K562 (cell line): ENCODE measurements at regions not wholly inside any gene's neighbourhood (a gene's known extent, or its start where the extent isn't known, plus 50 kb on each side); places are given as distances from the start of the nearest gene placed in this dataset.

Source experiments
- CBX5 ChIP-seq: IDR thresholded peaks from 2 replicates; pipeline ENCODE4 v1.6.1; 2014; ENCODE audit warnings: low read depth, borderline replicate concordance
- CTCF ChIP-seq, 3 experiments: IDR thresholded peaks in 2 of 3; conservative IDR thresholded peaks in 1 of 3; 2 replicates each; pipeline ENCODE4 v1.5.1; 2011 to 2012; ENCODE audit warnings: low read length in 3 of 3, mild to moderate bottlenecking in 3 of 3, control low read depth in 2 of 3, improper control_type of control experiment in 1 of 3, inconsistent platforms in 1 of 3, low read depth in 1 of 3, mixed read lengths in 1 of 3, moderate library complexity in 1 of 3; ENCODE audit not compliant: insufficient read depth in 2 of 3
- ZKSCAN8 ChIP-seq: fragments of 200-800 bp; sonication (Bioruptor generic); IDR thresholded peaks from 2 replicates; pipeline ENCODE4 v1.6.1; 2016; ENCODE audit warnings: missing genetic modification characterization, missing compliant biosample characterization
- TF ChIP-seq, protein P1 (sequence below): sonication (generic); formaldehyde crosslinking; IDR thresholded peaks from 2 replicates; pipeline ENCODE4 v1.8.1; 2023; ENCODE audit warnings: mild to moderate bottlenecking, missing genetic modification reagents
- TF ChIP-seq, protein P2 (sequence below): fragments of 450-650 bp; IDR thresholded peaks from 2 replicates; pipeline ENCODE4 v1.6.1; 2017; ENCODE audit warnings: mild to moderate bottlenecking, moderate library complexity

- TF ChIP-seq, protein P1, sequence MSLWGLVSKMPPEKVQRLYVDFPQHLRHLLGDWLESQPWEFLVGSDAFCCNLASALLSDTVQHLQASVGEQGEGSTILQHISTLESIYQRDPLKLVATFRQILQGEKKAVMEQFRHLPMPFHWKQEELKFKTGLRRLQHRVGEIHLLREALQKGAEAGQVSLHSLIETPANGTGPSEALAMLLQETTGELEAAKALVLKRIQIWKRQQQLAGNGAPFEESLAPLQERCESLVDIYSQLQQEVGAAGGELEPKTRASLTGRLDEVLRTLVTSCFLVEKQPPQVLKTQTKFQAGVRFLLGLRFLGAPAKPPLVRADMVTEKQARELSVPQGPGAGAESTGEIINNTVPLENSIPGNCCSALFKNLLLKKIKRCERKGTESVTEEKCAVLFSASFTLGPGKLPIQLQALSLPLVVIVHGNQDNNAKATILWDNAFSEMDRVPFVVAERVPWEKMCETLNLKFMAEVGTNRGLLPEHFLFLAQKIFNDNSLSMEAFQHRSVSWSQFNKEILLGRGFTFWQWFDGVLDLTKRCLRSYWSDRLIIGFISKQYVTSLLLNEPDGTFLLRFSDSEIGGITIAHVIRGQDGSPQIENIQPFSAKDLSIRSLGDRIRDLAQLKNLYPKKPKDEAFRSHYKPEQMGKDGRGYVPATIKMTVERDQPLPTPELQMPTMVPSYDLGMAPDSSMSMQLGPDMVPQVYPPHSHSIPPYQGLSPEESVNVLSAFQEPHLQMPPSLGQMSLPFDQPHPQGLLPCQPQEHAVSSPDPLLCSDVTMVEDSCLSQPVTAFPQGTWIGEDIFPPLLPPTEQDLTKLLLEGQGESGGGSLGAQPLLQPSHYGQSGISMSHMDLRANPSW: no peak
- no peak for TF ChIP-seq ZKSCAN8 (CRISPR knock-in tag)
- TF ChIP-seq CTCF (IDR thresholded peaks at IDR 0.05 in 2 of 3, conservative IDR thresholded peaks at IDR 0.05 in 1 of 3; ENCODE audit: insufficient read depth in 2 of 3, low read depth in 1 of 3, low read length in 3 of 3): no peak
- TF ChIP-seq CBX5: no peak
- TF ChIP-seq, protein P2, sequence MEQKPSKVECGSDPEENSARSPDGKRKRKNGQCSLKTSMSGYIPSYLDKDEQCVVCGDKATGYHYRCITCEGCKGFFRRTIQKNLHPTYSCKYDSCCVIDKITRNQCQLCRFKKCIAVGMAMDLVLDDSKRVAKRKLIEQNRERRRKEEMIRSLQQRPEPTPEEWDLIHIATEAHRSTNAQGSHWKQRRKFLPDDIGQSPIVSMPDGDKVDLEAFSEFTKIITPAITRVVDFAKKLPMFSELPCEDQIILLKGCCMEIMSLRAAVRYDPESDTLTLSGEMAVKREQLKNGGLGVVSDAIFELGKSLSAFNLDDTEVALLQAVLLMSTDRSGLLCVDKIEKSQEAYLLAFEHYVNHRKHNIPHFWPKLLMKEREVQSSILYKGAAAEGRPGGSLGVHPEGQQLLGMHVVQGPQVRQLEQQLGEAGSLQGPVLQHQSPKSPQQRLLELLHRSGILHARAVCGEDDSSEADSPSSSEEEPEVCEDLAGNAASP: no peak
Observed at GRCh38 chr9:90966480-90967144, 165.0 kb downstream of the SYK start.
